ENCODE measurements at regions not wholly inside any gene's neighbourhood (a gene's known extent, or its start where the extent isn't known, plus 50 kb on each side); places are given as distances from the start of the nearest gene placed in this dataset.

GRCh38 chr9:71383308-71383940 is 262.0 kb upstream of the TRPM3 start:
- no peak for DNase-seq (ENCODE audit: extremely low read depth, low read depth, low spot score)

- no peak for DNase-seq (ENCODE audit: extremely low read depth, low read depth, low spot score)
Observed at GRCh38 chr9:71368157-71368556, 246.7 kb upstream of the TRPM3 start.

- no peak for DNase-seq (ENCODE audit: extremely low read depth, low read depth, low spot score)
Observed at GRCh38 chr9:71364186-71364955, 242.9 kb upstream of the TRPM3 start.

GRCh38 chr9:71363286-71363961 is 242.0 kb upstream of the TRPM3 start:
- DNase-seq (ENCODE audit: extremely low read depth, low read depth, low spot score): no peak

GRCh38 chr9:71361357-71361756 is 239.9 kb upstream of the TRPM3 start:
- DNase-seq (ENCODE audit: extremely low read depth, low read depth, low spot score): no peak

GRCh38 chr9:71357346-71357745 is 235.9 kb upstream of the TRPM3 start:
- no peak for DNase-seq (ENCODE audit: extremely low read depth, low read depth, low spot score)

GRCh38 chr9:71355884-71356283 is 234.5 kb upstream of the TRPM3 start:
- DNase-seq (ENCODE audit: extremely low read depth, low read depth, low spot score): no peak

- no peak for DNase-seq (ENCODE audit: extremely low read depth, low read depth, low spot score)
Observed at GRCh38 chr9:71353720-71354119, 232.3 kb upstream of the TRPM3 start.

- no peak for DNase-seq (ENCODE audit: extremely low read depth, low read depth, low spot score)
Observed at GRCh38 chr9:71352837-71353236, 231.4 kb upstream of the TRPM3 start.

- no peak for DNase-seq (ENCODE audit: extremely low read depth, low read depth, low spot score)
Observed at GRCh38 chr9:71349218-71349617, 227.8 kb upstream of the TRPM3 start.

GRCh38 chr9:71333321-71333720 is 211.9 kb upstream of the TRPM3 start:
- no peak for DNase-seq (ENCODE audit: extremely low read depth, low read depth, low spot score)

- DNase-seq (ENCODE audit: extremely low read depth, low read depth, low spot score): no peak
Observed at GRCh38 chr9:71331603-71332002, 210.2 kb upstream of the TRPM3 start.

GRCh38 chr9:71329873-71330272 is 208.5 kb upstream of the TRPM3 start:
- DNase-seq (ENCODE audit: extremely low read depth, low read depth, low spot score): no peak

- DNase-seq (ENCODE audit: extremely low read depth, low read depth, low spot score): no peak
Observed at GRCh38 chr9:71326360-71326759, 204.9 kb upstream of the TRPM3 start.

- no peak for DNase-seq (ENCODE audit: extremely low read depth, low read depth, low spot score)
Observed at GRCh38 chr9:71323357-71323756, 201.9 kb upstream of the TRPM3 start.

- no peak for DNase-seq (ENCODE audit: extremely low read depth, low read depth, low spot score)
Observed at GRCh38 chr9:71322311-71322710, 200.9 kb upstream of the TRPM3 start.

GRCh38 chr9:71308454-71308853 is 187.0 kb upstream of the TRPM3 start:
- DNase-seq (ENCODE audit: extremely low read depth, low read depth, low spot score): no peak

- DNase-seq (ENCODE audit: extremely low read depth, low read depth, low spot score): no peak
Observed at GRCh38 chr9:71306134-71306533, 184.7 kb upstream of the TRPM3 start.

- DNase-seq (ENCODE audit: extremely low read depth, low read depth, low spot score): no peak
Observed at GRCh38 chr9:71303351-71303750, 181.9 kb upstream of the TRPM3 start.

- DNase-seq (ENCODE audit: extremely low read depth, low read depth, low spot score): no peak
Observed at GRCh38 chr9:71302776-71303175, 181.4 kb upstream of the TRPM3 start.

- DNase-seq (ENCODE audit: extremely low read depth, low read depth, low spot score): no peak
Observed at GRCh38 chr9:71295928-71296327, 174.5 kb upstream of the TRPM3 start.

- no peak for DNase-seq (ENCODE audit: extremely low read depth, low read depth, low spot score)
Observed at GRCh38 chr9:71286146-71286545, 164.7 kb upstream of the TRPM3 start.
